Esophagus squamous epithelium (tissue), 4 donors: ENCODE measurements at regions not wholly inside any gene's neighbourhood (a gene's known extent, or its start where the extent isn't known, plus 50 kb on each side); places are given as distances from the start of the nearest gene placed in this dataset.

Experiments used
- POLR2A ChIP-seq, 4 donors: fragments of 450-650 bp; IDR thresholded peaks; one replicate each; pipeline ENCODE4 v1.6.1; 2017; ENCODE audit warnings: antibody characterized with exemption in 4 of 4, mild to moderate bottlenecking in 4 of 4, moderate library complexity in 3 of 4
- TF ChIP-seq, protein P1 (sequence below), 6 experiments: fragments of 450-650 bp in 4 of 6; fragments of 200-600 bp in 2 of 6; sonication (generic) in 2 of 6; IDR thresholded peaks; one replicate each; pipeline ENCODE4 v1.5.1; 2016 to 2019; ENCODE audit warnings: antibody characterized with exemption in 6 of 6, mild to moderate bottlenecking in 4 of 6, moderate library complexity in 4 of 6

- TF ChIP-seq, protein P1, sequence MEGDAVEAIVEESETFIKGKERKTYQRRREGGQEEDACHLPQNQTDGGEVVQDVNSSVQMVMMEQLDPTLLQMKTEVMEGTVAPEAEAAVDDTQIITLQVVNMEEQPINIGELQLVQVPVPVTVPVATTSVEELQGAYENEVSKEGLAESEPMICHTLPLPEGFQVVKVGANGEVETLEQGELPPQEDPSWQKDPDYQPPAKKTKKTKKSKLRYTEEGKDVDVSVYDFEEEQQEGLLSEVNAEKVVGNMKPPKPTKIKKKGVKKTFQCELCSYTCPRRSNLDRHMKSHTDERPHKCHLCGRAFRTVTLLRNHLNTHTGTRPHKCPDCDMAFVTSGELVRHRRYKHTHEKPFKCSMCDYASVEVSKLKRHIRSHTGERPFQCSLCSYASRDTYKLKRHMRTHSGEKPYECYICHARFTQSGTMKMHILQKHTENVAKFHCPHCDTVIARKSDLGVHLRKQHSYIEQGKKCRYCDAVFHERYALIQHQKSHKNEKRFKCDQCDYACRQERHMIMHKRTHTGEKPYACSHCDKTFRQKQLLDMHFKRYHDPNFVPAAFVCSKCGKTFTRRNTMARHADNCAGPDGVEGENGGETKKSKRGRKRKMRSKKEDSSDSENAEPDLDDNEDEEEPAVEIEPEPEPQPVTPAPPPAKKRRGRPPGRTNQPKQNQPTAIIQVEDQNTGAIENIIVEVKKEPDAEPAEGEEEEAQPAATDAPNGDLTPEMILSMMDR (IDR thresholded peaks at IDR 0.05): no peak
- TF ChIP-seq POLR2A (IDR thresholded peaks at IDR 0.05): no peak
These were observed 490.9 kb upstream of the NRSN1 start for GRCh38 chr6:23635150-23635549.
